ENCODE measurements at regions not wholly inside any gene's neighbourhood (a gene's known extent, or its start where the extent isn't known, plus 50 kb on each side); places are given as distances from the start of the nearest gene placed in this dataset.

GRCh38 chr12:77571127-77571526 is 259.6 kb upstream of the NAV3 start:
- TF ChIP-seq POLR2AphosphoS5 (IDR thresholded peaks at IDR 0.05; ENCODE audit: low read depth, low read length) (no peak), TAF1 (IDR thresholded peaks at IDR 0.05; ENCODE audit: low read depth, low read length) (no peak), SPI1 (IDR thresholded peaks at IDR 0.05; ENCODE audit: low read depth, low read length) (no peak), POLR2A (IDR thresholded peaks at IDR 0.05; ENCODE audit: low read depth, low read length) (no peak)
